GM23338 (cell line): ENCODE measurements at regions not wholly inside any gene's neighbourhood (a gene's known extent, or its start where the extent isn't known, plus 50 kb on each side); places are given as distances from the start of the nearest gene placed in this dataset.
"Not testable (repeated sequence)": the region's sequence is repeated elsewhere in the genome, so short reads cannot be mapped to it uniquely, and the experiment has no call there.

Source experiments
- ATAC-seq: fragments of 200-7000 bp; cut with Tn5 transposase; 3 replicates; pipeline ENCODE4 v1.9.1; 2020
- DNase-seq: peaks from one replicate; pipeline ENCODE4 v3.0.0-alpha.2; 2015; ENCODE audit warnings: low spot score
- H2AFZ ChIP-seq: fragments of 200-600 bp; sonication (generic); 2 replicates; pipeline ENCODE4 v1.8.0; 2016; ENCODE audit warnings: antibody characterized with exemption, mild to moderate bottlenecking, moderate library complexity
- H3F3A ChIP-seq: fragments of 200-600 bp; sonication (generic); replicated peaks from 2 replicates; pipeline ENCODE4 v1.8.0; 2017; ENCODE audit warnings: antibody characterized with exemption, mixed run types, low read depth
- H3K27ac ChIP-seq: fragments of 200-600 bp; sonication (generic); 2 replicates; pipeline ENCODE4 v1.6.1; 2016; ENCODE audit warnings: low read depth
- H3K27me3 ChIP-seq: fragments of 200-600 bp; sonication (generic); 2 replicates; pipeline ENCODE4 v1.8.0; 2016; ENCODE audit warnings: mild to moderate bottlenecking, mixed run types, moderate library complexity; ENCODE audit not compliant: insufficient read depth
- H3K36me3 ChIP-seq: fragments of 200-600 bp; sonication (generic); 2 replicates; pipeline ENCODE4 v1.8.0; 2016; ENCODE audit warnings: mild to moderate bottlenecking; ENCODE audit not compliant: insufficient read depth
- H3K4me1 ChIP-seq: fragments of 200-600 bp; sonication (generic); 2 replicates; pipeline ENCODE4 v1.8.0; 2016; ENCODE audit warnings: mild to moderate bottlenecking, moderate library complexity; ENCODE audit not compliant: insufficient read depth
- H3K4me2 ChIP-seq: fragments of 200-600 bp; sonication (generic); 2 replicates; pipeline ENCODE4 v1.7.1; 2017; ENCODE audit warnings: mixed run types
- H3K4me3 ChIP-seq: fragments of 200-600 bp; sonication (generic); 2 replicates; pipeline ENCODE4 v1.6.1; 2016; ENCODE audit warnings: mixed run types
- H3K79me2 ChIP-seq: fragments of 200-600 bp; sonication (generic); replicated peaks from 2 replicates; pipeline ENCODE4 v1.8.0; 2017; ENCODE audit warnings: mild to moderate bottlenecking; ENCODE audit not compliant: insufficient read depth
- H3K9me2 ChIP-seq: fragments of 200-600 bp; sonication (generic); 2 replicates; pipeline ENCODE4 v1.8.0; 2017; ENCODE audit not compliant: insufficient read depth
- H4K20me1 ChIP-seq: fragments of 200-600 bp; sonication (generic); replicated peaks from 2 replicates; pipeline ENCODE4 v1.8.0; 2017; ENCODE audit warnings: mild to moderate bottlenecking; ENCODE audit not compliant: insufficient read depth
- H3K27ac Mint-ChIP-seq: 2 replicates; pipeline ENCODE4 v1.8.0; 2020; ENCODE audit warnings: inconsistent platforms, mild to moderate bottlenecking, moderate library complexity, mixed read lengths
- H3K27me3 Mint-ChIP-seq: 3 replicates; pipeline ENCODE4 v1.8.0; 2022; ENCODE audit warnings: low read depth, mild to moderate bottlenecking, moderate library complexity, mixed read lengths, inconsistent platforms; ENCODE audit not compliant: insufficient read depth, poor library complexity
- H3K36me3 Mint-ChIP-seq: 3 replicates; pipeline ENCODE4 v1.8.0; 2021; ENCODE audit warnings: low read depth, mild to moderate bottlenecking, inconsistent platforms, moderate library complexity, mixed read lengths
- H3K4me1 Mint-ChIP-seq: 3 replicates; pipeline ENCODE4 v1.8.0; 2020; ENCODE audit warnings: mild to moderate bottlenecking, inconsistent platforms, mixed read lengths
- H3K4me3 Mint-ChIP-seq: 3 replicates; pipeline ENCODE4 v1.8.0; 2021; ENCODE audit warnings: moderate library complexity, mild to moderate bottlenecking, inconsistent platforms, mixed read lengths
- H3K9me3 Mint-ChIP-seq: 3 replicates; pipeline ENCODE4 v1.8.0; 2020; ENCODE audit warnings: moderate library complexity, mild to moderate bottlenecking, inconsistent platforms, mixed read lengths
- CREB1 ChIP-seq: fragments of 250-450 bp; sonication (Bioruptor Pico); IDR thresholded peaks from 2 replicates; pipeline ENCODE4 v1.5.0; 2020; ENCODE audit warnings: low read depth, mild to moderate bottlenecking, moderate library complexity
- CTCF ChIP-seq, 2 experiments: fragments of 200-600 bp in 1 of 2; sonication (generic) in 1 of 2; conservative IDR thresholded peaks; 2 replicates each; pipeline versions ENCODE4 v1.5.1 to v1.6.1; 2016 to 2017; ENCODE audit warnings: antibody characterized with exemption in 2 of 2, low read depth in 2 of 2, mild to moderate bottlenecking in 2 of 2, moderate library complexity in 1 of 2
- EZH2phosphoT487 ChIP-seq: fragments of 200-600 bp; sonication (generic); IDR thresholded peaks from one replicate; pipeline ENCODE4 v1.8.1; 2018; ENCODE audit warnings: antibody characterized with exemption; ENCODE audit not compliant: unreplicated experiment
- JUNB ChIP-seq: IDR thresholded peaks from one replicate; pipeline ENCODE4 v1.6.1; 2016; ENCODE audit warnings: antibody characterized with exemption; ENCODE audit not compliant: unreplicated experiment
- NANOG ChIP-seq: IDR thresholded peaks from 2 replicates; pipeline ENCODE4 v1.6.1; 2016; ENCODE audit warnings: antibody characterized with exemption, borderline replicate concordance
- REST ChIP-seq: IDR thresholded peaks from one replicate; pipeline ENCODE4 v1.6.1; 2018; ENCODE audit warnings: antibody characterized with exemption; ENCODE audit not compliant: unreplicated experiment
- ZNF114 ChIP-seq: fragments of 250-450 bp; sonication (Bioruptor Pico); IDR thresholded peaks from 2 replicates; pipeline ENCODE4 v1.5.0; 2020; ENCODE audit warnings: mild to moderate bottlenecking, moderate library complexity
- ZNF331 ChIP-seq: fragments of 250-450 bp; sonication (Bioruptor Pico); IDR thresholded peaks from 2 replicates; pipeline ENCODE4 v1.5.0; 2020; ENCODE audit warnings: low read depth, mild to moderate bottlenecking, moderate library complexity
- TF ChIP-seq, protein P1 (sequence below): IDR thresholded peaks from 2 replicates; pipeline ENCODE4 v1.6.1; 2016; ENCODE audit warnings: antibody characterized with exemption
- TF ChIP-seq, protein P2 (sequence below): fragments of 250-450 bp; sonication (Bioruptor Pico); IDR thresholded peaks from 2 replicates; pipeline ENCODE4 v1.5.0; 2020; ENCODE audit warnings: mild to moderate bottlenecking, moderate library complexity

- not testable (repeated sequence) for H3K9me2 ChIP-seq, H3K27me3 Mint-ChIP-seq, H3K4me3 Mint-ChIP-seq
Measured at GRCh38 chr12:16769129-16769528, 163.2 kb upstream of the LMO3 start.

GRCh38 chr12:16766736-16767135 lies 160.8 kb upstream of the LMO3 start:
- no peaks in the 10 kb centered on the region for H3K79me2 ChIP-seq
- Mint-ChIP-seq H3K27me3 (peaks cover 2% of the 10 kb centered on the region), H3K9me3 (peaks cover 22% of the 10 kb centered on the region), H3K4me3 (no peak overlapping the region), H3K27ac (no peak overlapping the region), H3K4me1 (no peaks in the 10 kb centered on the region; the same call in 2 of the 3 replicates), H3K36me3 (no peaks in the 10 kb centered on the region; the same call in 2 of the 3 replicates)
- no peak for DNase-seq
- H3K4me2 ChIP-seq = no peak overlapping the region
- H3K4me3 ChIP-seq = no peak overlapping the region
- no peak overlapping the region for H3K27ac ChIP-seq
- ATAC-seq = no peak
- no peaks in the 10 kb centered on the region for H3K9me2 ChIP-seq
- no peaks in the 10 kb centered on the region for H3K4me1 ChIP-seq
- no peak overlapping the region for H2AFZ ChIP-seq
- no peaks in the 10 kb centered on the region for H3K36me3 ChIP-seq
- no peaks in the 10 kb centered on the region for H3F3A ChIP-seq
- H4K20me1 ChIP-seq = no peaks in the 10 kb centered on the region
- H3K27me3 ChIP-seq = no peaks in the 10 kb centered on the region
- no peak for TF ChIP-seq NANOG
- TF ChIP-seq, protein P1, sequence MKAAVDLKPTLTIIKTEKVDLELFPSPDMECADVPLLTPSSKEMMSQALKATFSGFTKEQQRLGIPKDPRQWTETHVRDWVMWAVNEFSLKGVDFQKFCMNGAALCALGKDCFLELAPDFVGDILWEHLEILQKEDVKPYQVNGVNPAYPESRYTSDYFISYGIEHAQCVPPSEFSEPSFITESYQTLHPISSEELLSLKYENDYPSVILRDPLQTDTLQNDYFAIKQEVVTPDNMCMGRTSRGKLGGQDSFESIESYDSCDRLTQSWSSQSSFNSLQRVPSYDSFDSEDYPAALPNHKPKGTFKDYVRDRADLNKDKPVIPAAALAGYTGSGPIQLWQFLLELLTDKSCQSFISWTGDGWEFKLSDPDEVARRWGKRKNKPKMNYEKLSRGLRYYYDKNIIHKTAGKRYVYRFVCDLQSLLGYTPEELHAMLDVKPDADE = no peak
- TF ChIP-seq ZNF114 (CRISPR knock-in tag) = no peak
- TF ChIP-seq EZH2phosphoT487 = no peak
- TF ChIP-seq ZNF331 (CRISPR knock-in tag) = no peak
- TF ChIP-seq, protein P2, sequence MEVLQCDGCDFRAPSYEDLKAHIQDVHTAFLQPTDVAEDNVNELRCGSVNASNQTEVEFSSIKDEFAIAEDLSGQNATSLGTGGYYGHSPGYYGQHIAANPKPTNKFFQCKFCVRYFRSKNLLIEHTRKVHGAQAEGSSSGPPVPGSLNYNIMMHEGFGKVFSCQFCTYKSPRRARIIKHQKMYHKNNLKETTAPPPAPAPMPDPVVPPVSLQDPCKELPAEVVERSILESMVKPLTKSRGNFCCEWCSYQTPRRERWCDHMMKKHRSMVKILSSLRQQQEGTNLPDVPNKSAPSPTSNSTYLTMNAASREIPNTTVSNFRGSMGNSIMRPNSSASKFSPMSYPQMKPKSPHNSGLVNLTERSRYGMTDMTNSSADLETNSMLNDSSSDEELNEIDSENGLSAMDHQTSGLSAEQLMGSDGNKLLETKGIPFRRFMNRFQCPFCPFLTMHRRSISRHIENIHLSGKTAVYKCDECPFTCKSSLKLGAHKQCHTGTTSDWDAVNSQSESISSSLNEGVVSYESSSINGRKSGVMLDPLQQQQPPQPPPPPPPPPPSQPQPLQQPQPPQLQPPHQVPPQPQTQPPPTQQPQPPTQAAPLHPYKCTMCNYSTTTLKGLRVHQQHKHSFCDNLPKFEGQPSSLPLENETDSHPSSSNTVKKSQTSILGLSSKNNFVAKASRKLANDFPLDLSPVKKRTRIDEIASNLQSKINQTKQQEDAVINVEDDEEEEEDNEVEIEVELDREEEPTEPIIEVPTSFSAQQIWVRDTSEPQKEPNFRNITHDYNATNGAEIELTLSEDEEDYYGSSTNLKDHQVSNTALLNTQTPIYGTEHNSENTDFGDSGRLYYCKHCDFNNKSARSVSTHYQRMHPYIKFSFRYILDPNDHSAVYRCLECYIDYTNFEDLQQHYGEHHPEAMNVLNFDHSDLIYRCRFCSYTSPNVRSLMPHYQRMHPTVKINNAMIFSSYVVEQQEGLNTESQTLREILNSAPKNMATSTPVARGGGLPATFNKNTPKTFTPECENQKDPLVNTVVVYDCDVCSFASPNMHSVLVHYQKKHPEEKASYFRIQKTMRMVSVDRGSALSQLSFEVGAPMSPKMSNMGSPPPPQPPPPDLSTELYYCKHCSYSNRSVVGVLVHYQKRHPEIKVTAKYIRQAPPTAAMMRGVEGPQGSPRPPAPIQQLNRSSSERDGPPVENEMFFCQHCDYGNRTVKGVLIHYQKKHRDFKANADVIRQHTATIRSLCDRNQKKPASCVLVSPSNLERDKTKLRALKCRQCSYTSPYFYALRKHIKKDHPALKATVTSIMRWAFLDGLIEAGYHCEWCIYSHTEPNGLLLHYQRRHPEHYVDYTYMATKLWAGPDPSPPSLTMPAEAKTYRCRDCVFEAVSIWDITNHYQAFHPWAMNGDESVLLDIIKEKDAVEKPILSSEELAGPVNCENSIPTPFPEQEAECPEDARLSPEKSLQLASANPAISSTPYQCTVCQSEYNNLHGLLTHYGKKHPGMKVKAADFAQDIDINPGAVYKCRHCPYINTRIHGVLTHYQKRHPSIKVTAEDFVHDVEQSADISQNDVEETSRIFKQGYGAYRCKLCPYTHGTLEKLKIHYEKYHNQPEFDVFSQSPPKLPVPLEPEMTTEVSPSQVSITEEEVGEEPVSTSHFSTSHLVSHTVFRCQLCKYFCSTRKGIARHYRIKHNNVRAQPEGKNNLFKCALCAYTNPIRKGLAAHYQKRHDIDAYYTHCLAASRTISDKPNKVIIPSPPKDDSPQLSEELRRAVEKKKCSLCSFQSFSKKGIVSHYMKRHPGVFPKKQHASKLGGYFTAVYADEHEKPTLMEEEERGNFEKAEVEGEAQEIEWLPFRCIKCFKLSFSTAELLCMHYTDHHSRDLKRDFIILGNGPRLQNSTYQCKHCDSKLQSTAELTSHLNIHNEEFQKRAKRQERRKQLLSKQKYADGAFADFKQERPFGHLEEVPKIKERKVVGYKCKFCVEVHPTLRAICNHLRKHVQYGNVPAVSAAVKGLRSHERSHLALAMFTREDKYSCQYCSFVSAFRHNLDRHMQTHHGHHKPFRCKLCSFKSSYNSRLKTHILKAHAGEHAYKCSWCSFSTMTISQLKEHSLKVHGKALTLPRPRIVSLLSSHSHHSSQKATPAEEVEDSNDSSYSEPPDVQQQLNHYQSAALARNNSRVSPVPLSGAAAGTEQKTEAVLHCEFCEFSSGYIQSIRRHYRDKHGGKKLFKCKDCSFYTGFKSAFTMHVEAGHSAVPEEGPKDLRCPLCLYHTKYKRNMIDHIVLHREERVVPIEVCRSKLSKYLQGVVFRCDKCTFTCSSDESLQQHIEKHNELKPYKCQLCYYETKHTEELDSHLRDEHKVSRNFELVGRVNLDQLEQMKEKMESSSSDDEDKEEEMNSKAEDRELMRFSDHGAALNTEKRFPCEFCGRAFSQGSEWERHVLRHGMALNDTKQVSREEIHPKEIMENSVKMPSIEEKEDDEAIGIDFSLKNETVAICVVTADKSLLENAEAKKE = no peak
- TF ChIP-seq REST = no peak
- TF ChIP-seq JUNB = no peak
- no peak for TF ChIP-seq CTCF (conservative IDR thresholded peaks at IDR 0.05; ENCODE audit: low read depth in 2 of 2)
- no peak for TF ChIP-seq CREB1

More at GRCh38 chr12:16769129-16769528, 163.2 kb upstream of the LMO3 start:
- H3K27me3 ChIP-seq, H3K36me3 Mint-ChIP-seq, H3F3A ChIP-seq, H3K27ac Mint-ChIP-seq, H3K79me2 ChIP-seq, H3K27ac ChIP-seq, H3K4me2 ChIP-seq, H4K20me1 ChIP-seq, H2AFZ ChIP-seq, H3K4me1 Mint-ChIP-seq, H3K4me3 ChIP-seq, DNase-seq, H3K36me3 ChIP-seq, ATAC-seq, H3K4me1 ChIP-seq: not testable (repeated sequence)
- peaks cover 22% of the 10 kb centered on the region for H3K9me3 Mint-ChIP-seq
